GM12865 (cell line): ENCODE measurements at regions not wholly inside any gene's neighbourhood (a gene's known extent, or its start where the extent isn't known, plus 50 kb on each side); places are given as distances from the start of the nearest gene placed in this dataset.

Source experiments
- DNase-seq: peaks from one replicate; pipeline ENCODE4 v3.0.0; 2010; ENCODE audit warnings: low read depth
- H3K4me3 ChIP-seq: 2 replicates; pipeline ENCODE4 v1.5.1; 2011; ENCODE audit warnings: mild to moderate bottlenecking, low read depth, low read length, control low read depth
- TF ChIP-seq, protein P1 (sequence below): IDR thresholded peaks from 2 replicates; pipeline ENCODE4 v1.5.1; 2011; ENCODE audit warnings: low read length, control low read depth, low read depth, inconsistent platforms; ENCODE audit not compliant: insufficient read depth; ENCODE audit errors: missing control alignments

DNA sequence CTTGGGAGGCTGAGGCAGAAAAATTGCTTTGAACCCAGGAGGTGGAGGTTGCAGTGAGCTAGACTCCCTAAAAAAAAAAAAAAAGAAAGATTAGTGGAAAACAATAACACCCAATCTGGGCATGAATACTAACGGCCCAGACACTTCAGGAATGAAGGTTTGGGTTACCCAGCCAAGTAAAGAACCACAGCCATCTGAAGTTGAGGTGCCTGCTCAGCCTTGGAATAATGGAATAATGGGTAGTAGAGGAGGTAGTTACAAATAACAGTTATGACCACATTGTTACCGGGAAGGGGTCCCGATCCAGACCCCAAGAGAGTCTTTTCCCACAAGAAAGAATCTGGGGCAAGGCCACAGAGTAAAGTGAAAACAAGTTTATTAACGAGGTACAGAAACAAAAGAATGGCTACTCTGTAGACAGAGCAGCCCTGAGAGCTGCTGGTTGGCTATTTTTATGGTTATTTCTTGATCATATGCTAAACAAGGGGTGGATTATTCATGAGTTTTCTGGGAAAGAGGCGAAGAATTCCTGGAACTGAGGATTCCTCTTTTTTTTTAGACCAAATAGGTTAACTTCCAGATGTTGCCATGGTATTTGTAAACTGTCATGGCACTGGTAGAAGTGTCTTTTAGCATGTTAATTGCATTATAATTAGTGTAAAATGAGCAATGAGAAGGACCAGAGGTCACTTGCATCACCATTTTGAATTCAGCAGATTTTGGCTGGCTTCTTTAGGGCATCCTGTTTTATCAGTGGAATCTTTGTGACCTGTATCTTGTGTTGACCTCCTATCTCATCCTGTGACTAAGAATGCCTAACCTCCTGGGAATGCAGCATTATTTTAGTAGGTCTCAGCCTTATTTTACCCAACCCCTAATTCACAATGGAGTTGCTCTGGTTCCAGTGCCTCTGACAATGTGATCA, 96.2 kb upstream of the HAAO start:
- TF ChIP-seq, protein P1, sequence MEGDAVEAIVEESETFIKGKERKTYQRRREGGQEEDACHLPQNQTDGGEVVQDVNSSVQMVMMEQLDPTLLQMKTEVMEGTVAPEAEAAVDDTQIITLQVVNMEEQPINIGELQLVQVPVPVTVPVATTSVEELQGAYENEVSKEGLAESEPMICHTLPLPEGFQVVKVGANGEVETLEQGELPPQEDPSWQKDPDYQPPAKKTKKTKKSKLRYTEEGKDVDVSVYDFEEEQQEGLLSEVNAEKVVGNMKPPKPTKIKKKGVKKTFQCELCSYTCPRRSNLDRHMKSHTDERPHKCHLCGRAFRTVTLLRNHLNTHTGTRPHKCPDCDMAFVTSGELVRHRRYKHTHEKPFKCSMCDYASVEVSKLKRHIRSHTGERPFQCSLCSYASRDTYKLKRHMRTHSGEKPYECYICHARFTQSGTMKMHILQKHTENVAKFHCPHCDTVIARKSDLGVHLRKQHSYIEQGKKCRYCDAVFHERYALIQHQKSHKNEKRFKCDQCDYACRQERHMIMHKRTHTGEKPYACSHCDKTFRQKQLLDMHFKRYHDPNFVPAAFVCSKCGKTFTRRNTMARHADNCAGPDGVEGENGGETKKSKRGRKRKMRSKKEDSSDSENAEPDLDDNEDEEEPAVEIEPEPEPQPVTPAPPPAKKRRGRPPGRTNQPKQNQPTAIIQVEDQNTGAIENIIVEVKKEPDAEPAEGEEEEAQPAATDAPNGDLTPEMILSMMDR, result no peak
- DNase-seq, result no peak
- H3K4me3 ChIP-seq, result no peak overlapping the region

DNA sequence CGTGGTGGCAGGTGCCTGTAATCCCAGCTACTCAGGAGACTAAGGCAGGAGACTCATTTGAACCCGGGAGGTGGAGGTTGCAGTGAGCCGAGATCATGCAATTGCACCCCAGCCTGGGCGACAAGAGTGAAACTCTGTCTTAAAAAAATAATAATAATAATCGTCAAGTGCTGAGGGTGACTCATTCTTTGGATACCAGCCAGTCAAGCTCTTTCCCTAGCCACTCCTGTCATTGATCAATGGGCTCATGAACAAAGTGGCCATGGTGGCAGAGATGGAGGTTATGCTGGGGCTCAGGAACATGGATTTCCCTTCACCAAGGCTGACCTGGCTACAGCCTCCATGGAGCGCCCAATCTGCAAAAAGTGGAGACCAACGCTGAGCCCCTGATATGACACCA, 94.5 kb upstream of the HAAO start:
- no peak for DNase-seq
- TF ChIP-seq, protein P1, result no peak
- H3K4me3 ChIP-seq, result no peak overlapping the region

DNA sequence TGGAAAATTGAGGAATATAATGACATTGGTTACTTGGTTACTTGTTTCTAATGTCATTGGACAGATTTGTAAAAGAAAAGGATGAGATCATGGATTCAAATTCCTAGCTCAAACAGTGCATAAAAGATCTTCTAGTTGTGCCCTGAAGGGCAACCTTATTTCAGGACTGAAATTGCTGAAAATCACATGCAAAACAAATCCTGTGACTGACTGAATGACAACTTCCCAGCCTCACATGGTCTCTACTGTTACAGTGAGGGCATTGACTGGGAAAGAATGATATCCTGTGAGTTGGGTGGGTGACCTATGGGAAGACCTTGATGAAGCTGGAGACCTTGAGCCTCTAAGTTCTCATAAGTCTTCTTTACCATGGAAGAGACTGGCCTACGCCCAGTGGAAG, 90.4 kb upstream of the HAAO start:
- H3K4me3 ChIP-seq, result no peak overlapping the region
- TF ChIP-seq, protein P1, result no peak
- no peak for DNase-seq

DNA sequence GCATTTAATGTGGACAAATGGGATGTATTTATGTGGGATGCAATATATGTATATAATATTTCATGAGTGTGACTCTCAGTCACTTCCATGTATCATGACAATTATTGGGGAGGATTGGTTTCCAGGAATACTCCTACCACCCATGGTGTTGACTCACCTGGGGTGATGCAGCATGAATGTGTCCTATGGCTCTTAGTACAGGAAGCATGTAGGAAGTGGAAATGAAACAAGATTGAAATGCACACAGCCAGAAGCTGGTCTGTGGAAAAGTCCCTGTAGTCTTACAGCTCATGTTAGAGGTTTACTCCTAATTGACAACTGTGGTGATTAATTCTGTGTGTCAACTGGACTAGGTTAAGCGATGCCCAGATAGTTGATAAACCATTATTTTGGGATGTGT, 89.3 kb upstream of the HAAO start:
- DNase-seq, result no peak

DNA sequence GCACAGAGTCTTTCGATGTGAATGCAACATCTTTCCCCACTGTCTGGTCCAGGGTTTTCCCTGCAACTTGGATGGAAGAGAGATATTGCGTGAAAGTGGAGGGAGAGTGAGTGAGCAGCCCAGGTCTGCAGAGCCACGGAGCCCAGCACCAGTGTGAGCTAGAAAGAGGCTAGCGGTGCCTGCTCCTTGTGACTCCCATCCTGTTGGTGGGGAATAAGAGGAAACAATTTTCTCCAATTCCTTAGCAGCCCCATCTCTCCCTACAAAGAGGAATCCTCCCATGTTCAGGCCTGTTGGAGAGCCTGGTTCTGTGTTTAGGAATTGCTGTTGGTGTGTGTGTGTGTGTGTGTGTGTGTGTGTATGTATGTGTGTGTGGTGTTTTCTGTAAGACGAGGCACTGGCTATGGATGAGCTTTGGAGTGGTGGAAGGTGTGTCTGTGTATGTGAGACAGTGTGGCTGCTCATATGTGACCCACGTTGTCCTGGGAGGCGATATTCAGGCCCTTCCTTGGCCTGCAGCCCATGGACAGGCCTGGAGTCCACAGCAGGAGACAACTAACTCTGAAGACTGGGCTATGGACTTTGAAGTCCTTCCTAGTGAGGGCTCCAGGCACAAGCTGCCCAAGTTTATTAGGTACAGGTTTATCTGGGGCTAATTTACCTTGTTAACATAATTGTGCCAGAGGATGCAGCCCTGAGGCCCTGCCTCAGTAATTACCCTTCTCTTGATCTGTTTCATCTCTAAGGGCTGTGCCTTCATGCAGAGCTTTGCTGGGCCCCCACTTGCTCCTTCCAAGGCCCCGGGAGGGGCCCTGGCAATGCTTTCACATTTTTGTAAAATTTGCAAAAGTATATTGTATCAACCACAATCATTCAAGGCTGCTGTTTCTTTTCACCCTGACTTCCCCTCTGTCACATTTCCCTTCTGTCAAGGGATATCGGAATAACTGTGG, 88.6 kb upstream of the HAAO start:
- TF ChIP-seq, protein P1, result no peak
- DNase-seq, result no peak
- H3K4me3 ChIP-seq, result no peak overlapping the region

More for the DNA sequence above, 89.3 kb upstream of the HAAO start:
- H3K4me3 ChIP-seq, result no peak overlapping the region
- TF ChIP-seq, protein P1, result no peak

DNA sequence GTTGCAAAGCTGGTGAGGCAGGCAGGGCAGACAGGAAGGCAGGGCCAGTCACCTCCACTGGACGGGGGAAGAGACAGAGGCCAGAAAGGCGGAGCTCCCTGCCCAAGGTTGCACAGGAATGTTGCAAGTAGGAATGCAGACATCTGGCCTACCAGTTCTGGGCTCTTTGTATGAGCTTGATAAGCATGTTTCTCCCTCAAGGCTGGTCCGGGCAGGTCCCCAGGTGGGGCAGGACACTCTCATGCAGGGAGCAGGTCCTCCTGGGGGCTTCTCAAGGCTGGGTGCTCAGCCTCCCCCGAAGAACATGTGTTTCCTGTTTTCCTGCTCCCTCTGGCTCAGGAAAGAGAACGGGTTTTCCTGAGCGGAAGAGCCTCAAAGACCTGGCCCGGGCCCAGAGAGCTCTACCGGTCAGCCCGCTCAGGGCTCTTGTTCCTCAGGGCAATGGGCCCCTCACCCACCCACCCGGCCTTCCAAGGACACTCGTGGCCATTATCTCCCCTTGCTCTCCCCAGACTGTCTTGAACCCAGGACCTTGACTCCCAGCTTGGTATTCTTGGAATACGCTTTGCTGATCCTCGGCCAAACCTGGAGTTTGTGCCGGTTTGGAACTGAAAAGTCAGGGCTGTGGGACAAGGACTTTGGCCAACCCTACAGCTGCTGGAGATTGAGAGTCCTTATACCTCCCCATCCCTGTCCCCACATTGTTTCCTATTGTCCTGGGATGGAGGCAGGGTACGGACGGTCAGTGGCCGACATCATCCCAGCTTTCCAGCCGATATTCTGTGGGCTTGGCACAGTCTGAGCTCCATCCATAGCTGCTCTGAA, 87.7 kb upstream of the HAAO start:
- H3K4me3 ChIP-seq, result no peak overlapping the region
- TF ChIP-seq, protein P1, result no peak
- DNase-seq, result no peak
